22Rv1 (cell line): ENCODE measurements at regions not wholly inside any gene's neighbourhood (a gene's known extent, or its start where the extent isn't known, plus 50 kb on each side); places are given as distances from the start of the nearest gene placed in this dataset.

Experiments used
- ZFX ChIP-seq: fragments of 450-650 bp; IDR thresholded peaks from 2 replicates; pipeline ENCODE4 v1.6.1; 2017; ENCODE audit warnings: antibody characterized with exemption, borderline replicate concordance
- TF ChIP-seq, protein P1 (sequence below): fragments of 450-650 bp; IDR thresholded peaks from 2 replicates; pipeline ENCODE4 v1.5.1; 2017; ENCODE audit warnings: mild to moderate bottlenecking

GRCh38 chr10:131429942-131430341, 118.4 kb upstream of the TCERG1L start:
- TF ChIP-seq, protein P1, sequence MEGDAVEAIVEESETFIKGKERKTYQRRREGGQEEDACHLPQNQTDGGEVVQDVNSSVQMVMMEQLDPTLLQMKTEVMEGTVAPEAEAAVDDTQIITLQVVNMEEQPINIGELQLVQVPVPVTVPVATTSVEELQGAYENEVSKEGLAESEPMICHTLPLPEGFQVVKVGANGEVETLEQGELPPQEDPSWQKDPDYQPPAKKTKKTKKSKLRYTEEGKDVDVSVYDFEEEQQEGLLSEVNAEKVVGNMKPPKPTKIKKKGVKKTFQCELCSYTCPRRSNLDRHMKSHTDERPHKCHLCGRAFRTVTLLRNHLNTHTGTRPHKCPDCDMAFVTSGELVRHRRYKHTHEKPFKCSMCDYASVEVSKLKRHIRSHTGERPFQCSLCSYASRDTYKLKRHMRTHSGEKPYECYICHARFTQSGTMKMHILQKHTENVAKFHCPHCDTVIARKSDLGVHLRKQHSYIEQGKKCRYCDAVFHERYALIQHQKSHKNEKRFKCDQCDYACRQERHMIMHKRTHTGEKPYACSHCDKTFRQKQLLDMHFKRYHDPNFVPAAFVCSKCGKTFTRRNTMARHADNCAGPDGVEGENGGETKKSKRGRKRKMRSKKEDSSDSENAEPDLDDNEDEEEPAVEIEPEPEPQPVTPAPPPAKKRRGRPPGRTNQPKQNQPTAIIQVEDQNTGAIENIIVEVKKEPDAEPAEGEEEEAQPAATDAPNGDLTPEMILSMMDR = no peak
- TF ChIP-seq ZFX = no peak
